ENCODE measurements at regions not wholly inside any gene's neighbourhood (a gene's known extent, or its start where the extent isn't known, plus 50 kb on each side); places are given as distances from the start of the nearest gene placed in this dataset.
"Not testable (repeated sequence)": the region's sequence is repeated elsewhere in the genome, so short reads cannot be mapped to it uniquely, and the experiment has no call there.

GRCh38 chr19:27814274-27814673 is 1398.7 kb downstream of the UQCRFS1 start:
- not testable (repeated sequence) for H2BK5ac ChIP-seq (ENCODE audit: low read length); H3K4ac ChIP-seq (ENCODE audit: low read length); H2AFZ ChIP-seq (ENCODE audit: low read length); H2AK5ac ChIP-seq (ENCODE audit: low read depth, low read length); H3K14ac ChIP-seq (ENCODE audit: low read length); H3K27me3 ChIP-seq (ENCODE audit: control insufficient read depth in 3 of 3, insufficient read depth in 3 of 3, low read depth in 1 of 3, low read length in 3 of 3); H4K91ac ChIP-seq (ENCODE audit: low read depth, low read length, poor library complexity); H3K4me3 ChIP-seq (ENCODE audit: low read length in 2 of 2); H3K23ac ChIP-seq (ENCODE audit: low read depth, low read length, poor library complexity); DNase-seq (ENCODE audit: low spot score); H2BK15ac ChIP-seq (ENCODE audit: low read length); H3K27ac ChIP-seq (replicated peaks; ENCODE audit: low read length); H3K9me3 ChIP-seq (replicated peaks in 1 of 2; ENCODE audit: control insufficient read depth in 2 of 2, insufficient read depth in 1 of 2, low read depth in 1 of 2, low read length in 2 of 2); H3K36me3 ChIP-seq (replicated peaks in 1 of 2; ENCODE audit: control insufficient read depth in 2 of 2, insufficient read depth in 2 of 2, low read length in 2 of 2); H3K79me1 ChIP-seq (ENCODE audit: low read depth, low read length); H3K9ac ChIP-seq (ENCODE audit: low read depth, low read length, poor library complexity); H3K4me1 ChIP-seq (ENCODE audit: control insufficient read depth in 2 of 2, insufficient read depth in 1 of 2, low read depth in 1 of 2, low read length in 2 of 2); H3K4me2 ChIP-seq (ENCODE audit: insufficient read depth, low read length, poor library complexity, severe bottlenecking); H2BK12ac ChIP-seq (ENCODE audit: low read length); H3K18ac ChIP-seq (ENCODE audit: low read length); H4K8ac ChIP-seq (ENCODE audit: low read depth, low read length); H2BK120ac ChIP-seq (ENCODE audit: low read depth, low read length)
- no CpG with 5 or more reads among the region's 3 CpGs for WGBS, 2 donors (ENCODE audit: extremely low coverage in 2 of 2, insufficient read length in 2 of 2, insufficient replicate concordance in 1 of 2)

DNA sequence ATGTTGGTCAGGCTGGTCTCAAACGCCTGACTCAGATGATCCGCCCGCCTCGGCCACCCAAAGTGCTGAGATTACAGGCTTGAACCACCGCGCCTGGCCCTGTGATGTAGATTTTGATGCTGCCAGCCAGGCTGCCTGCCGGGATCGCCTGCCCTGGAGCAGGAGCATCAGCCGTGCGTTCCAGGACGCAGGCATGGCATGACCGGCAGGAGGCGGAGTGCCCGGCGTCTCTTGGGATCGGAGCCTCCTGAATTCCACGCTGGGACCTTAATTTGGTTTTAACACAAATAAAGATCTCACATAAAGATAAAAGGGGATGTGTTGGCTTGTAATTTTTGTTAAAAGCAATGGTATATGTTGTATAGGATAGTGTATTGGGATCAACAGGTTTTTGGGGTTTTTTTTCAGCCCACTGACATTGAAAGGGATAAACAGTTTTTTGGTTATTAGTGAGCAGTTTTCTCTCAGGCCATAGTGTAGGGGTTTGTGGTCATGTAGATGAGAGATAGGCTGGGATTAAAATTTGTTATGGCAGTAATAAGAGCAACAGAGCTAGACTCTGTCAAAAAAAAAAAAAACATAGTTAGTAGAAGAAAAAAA is 1406.4 kb downstream of the UQCRFS1 start:
- Histone ChIP-seq H3K4me2 (ENCODE audit: insufficient read depth, low read length, poor library complexity, severe bottlenecking) (no peak overlapping the region), H3K27ac (replicated peaks; ENCODE audit: low read length) (no peak overlapping the region), H3K23ac (ENCODE audit: low read depth, low read length, poor library complexity) (no peak overlapping the region), H3K9me3 (replicated peaks in 1 of 2; ENCODE audit: control insufficient read depth in 2 of 2, insufficient read depth in 1 of 2, low read depth in 1 of 2, low read length in 2 of 2) (peaks cover 0 to 13% of the 10 kb centered on the region in 2 donors), H4K91ac (ENCODE audit: low read depth, low read length, poor library complexity) (no peak overlapping the region), H2BK5ac (ENCODE audit: low read length) (no peak overlapping the region), H3K14ac (ENCODE audit: low read length) (no peak overlapping the region), H3K18ac (ENCODE audit: low read length) (no peak overlapping the region), H2AFZ (ENCODE audit: low read length) (no peak overlapping the region), H3K79me1 (ENCODE audit: low read depth, low read length) (peaks cover 2% of the 10 kb centered on the region), H3K4me3 (ENCODE audit: low read length in 2 of 2) (no peak overlapping the region), H4K8ac (ENCODE audit: low read depth, low read length) (no peak overlapping the region), H3K4me1 (ENCODE audit: control insufficient read depth in 2 of 2, insufficient read depth in 1 of 2, low read depth in 1 of 2, low read length in 2 of 2) (no peaks in the 10 kb centered on the region), H3K36me3 (replicated peaks in 1 of 2; ENCODE audit: control insufficient read depth in 2 of 2, insufficient read depth in 2 of 2, low read length in 2 of 2) (peaks cover 2 to 8% of the 10 kb centered on the region in 2 donors), H2BK12ac (ENCODE audit: low read length) (no peak overlapping the region), H2AK5ac (ENCODE audit: low read depth, low read length) (no peak overlapping the region), H2BK120ac (ENCODE audit: low read depth, low read length) (no peak overlapping the region), H3K9ac (ENCODE audit: low read depth, low read length, poor library complexity) (no peak overlapping the region), H3K27me3 (ENCODE audit: control insufficient read depth in 3 of 3, insufficient read depth in 3 of 3, low read depth in 1 of 3, low read length in 3 of 3) (no peaks in the 10 kb centered on the region), H3K4ac (ENCODE audit: low read length) (no peak overlapping the region), H2BK15ac (ENCODE audit: low read length) (no peak overlapping the region)
- no peak for DNase-seq (ENCODE audit: low spot score)
- no CpG with 5 or more reads among the region's 17 CpGs for WGBS, 2 donors (ENCODE audit: extremely low coverage in 2 of 2, insufficient read length in 2 of 2, insufficient replicate concordance in 1 of 2)

DNA sequence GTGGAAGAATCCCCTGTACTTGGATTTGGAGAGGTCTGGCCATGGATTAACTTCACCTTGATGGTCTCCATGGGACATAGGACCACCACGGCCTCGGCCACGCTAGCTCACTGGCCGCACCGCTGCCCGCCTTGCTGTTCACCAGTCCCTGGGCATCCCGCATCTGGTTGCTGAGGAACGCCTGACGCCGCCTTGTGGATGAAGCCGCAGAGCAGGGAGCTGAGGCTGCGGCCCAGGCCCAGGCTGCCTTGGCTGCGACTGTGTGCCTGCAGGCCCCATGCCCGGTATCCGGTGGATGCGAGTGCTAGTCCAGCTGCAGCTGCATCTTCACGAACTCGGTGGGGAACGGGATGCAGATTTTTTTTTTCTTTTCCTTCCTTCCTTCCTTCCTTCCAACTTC is 1407.1 kb downstream of the UQCRFS1 start:
- H4K8ac ChIP-seq (ENCODE audit: low read depth, low read length): no peak overlapping the region
- H2AFZ ChIP-seq (ENCODE audit: low read length): no peak overlapping the region
- no peak overlapping the region for H3K4me3 ChIP-seq (ENCODE audit: low read length in 2 of 2)
- no peak overlapping the region for H2BK120ac ChIP-seq (ENCODE audit: low read depth, low read length)
- no peaks in the 10 kb centered on the region for H3K27me3 ChIP-seq (ENCODE audit: control insufficient read depth in 3 of 3, insufficient read depth in 3 of 3, low read depth in 1 of 3, low read length in 3 of 3)
- no peak for DNase-seq (ENCODE audit: low spot score)
- peaks cover 2 to 8% of the 10 kb centered on the region in 2 donors for H3K36me3 ChIP-seq (replicated peaks in 1 of 2; ENCODE audit: control insufficient read depth in 2 of 2, insufficient read depth in 2 of 2, low read length in 2 of 2)
- peak overlapping the region; percentile 4 for H3K9ac ChIP-seq (ENCODE audit: low read depth, low read length, poor library complexity)
- H3K4me1 ChIP-seq (ENCODE audit: control insufficient read depth in 2 of 2, insufficient read depth in 1 of 2, low read depth in 1 of 2, low read length in 2 of 2): no peaks in the 10 kb centered on the region
- peaks cover 2% of the 10 kb centered on the region for H3K79me1 ChIP-seq (ENCODE audit: low read depth, low read length)
- no peak overlapping the region for H4K91ac ChIP-seq (ENCODE audit: low read depth, low read length, poor library complexity)
- no peak overlapping the region for H2AK5ac ChIP-seq (ENCODE audit: low read depth, low read length)
- no peak overlapping the region for H3K4ac ChIP-seq (ENCODE audit: low read length)
- WGBS, 2 donors (ENCODE audit: extremely low coverage in 2 of 2, insufficient read length in 2 of 2, insufficient replicate concordance in 1 of 2): no CpG with 5 or more reads among the region's 19 CpGs
- peak overlapping the region; percentile 56 for H3K14ac ChIP-seq (ENCODE audit: low read length)
- no peak overlapping the region for H3K4me2 ChIP-seq (ENCODE audit: insufficient read depth, low read length, poor library complexity, severe bottlenecking)
- no peak overlapping the region for H3K18ac ChIP-seq (ENCODE audit: low read length)
- peaks cover 0 to 13% of the 10 kb centered on the region in 2 donors for H3K9me3 ChIP-seq (replicated peaks in 1 of 2; ENCODE audit: control insufficient read depth in 2 of 2, insufficient read depth in 1 of 2, low read depth in 1 of 2, low read length in 2 of 2)
- H3K23ac ChIP-seq (ENCODE audit: low read depth, low read length, poor library complexity): no peak overlapping the region
- no peak overlapping the region for H2BK12ac ChIP-seq (ENCODE audit: low read length)
- no peak overlapping the region for H2BK15ac ChIP-seq (ENCODE audit: low read length)
- no peak overlapping the region for H2BK5ac ChIP-seq (ENCODE audit: low read length)
- H3K27ac ChIP-seq (replicated peaks; ENCODE audit: low read length): no peak overlapping the region

DNA sequence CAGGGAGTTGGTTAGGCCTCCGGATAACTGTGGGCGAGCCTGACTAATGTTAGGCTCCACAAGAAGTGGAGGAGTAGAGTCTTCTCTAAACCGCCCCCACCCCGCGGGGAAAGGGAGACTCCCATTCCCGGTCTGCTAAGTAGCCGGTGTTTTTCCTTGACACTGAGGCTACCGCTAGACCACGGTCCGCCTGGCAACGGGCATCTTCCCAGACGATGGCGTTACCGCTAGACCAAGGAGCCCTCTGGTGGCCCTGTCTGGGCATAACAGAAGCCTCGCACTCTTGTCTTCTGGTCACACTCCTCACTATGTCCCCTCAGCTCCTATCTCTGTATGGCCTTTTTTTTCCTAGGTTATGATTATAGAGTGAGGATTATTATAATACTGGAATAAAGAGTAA is 1410.7 kb downstream of the UQCRFS1 start:
- not testable (repeated sequence) for H3K4me1 ChIP-seq (ENCODE audit: control insufficient read depth in 2 of 2, insufficient read depth in 1 of 2, low read depth in 1 of 2, low read length in 2 of 2); H2BK12ac ChIP-seq (ENCODE audit: low read length); H3K79me1 ChIP-seq (ENCODE audit: low read depth, low read length); DNase-seq (ENCODE audit: low spot score); H4K91ac ChIP-seq (ENCODE audit: low read depth, low read length, poor library complexity); H3K18ac ChIP-seq (ENCODE audit: low read length); H2BK15ac ChIP-seq (ENCODE audit: low read length); H3K23ac ChIP-seq (ENCODE audit: low read depth, low read length, poor library complexity); H3K4me2 ChIP-seq (ENCODE audit: insufficient read depth, low read length, poor library complexity, severe bottlenecking); H3K4ac ChIP-seq (ENCODE audit: low read length); H3K14ac ChIP-seq (ENCODE audit: low read length); H3K27me3 ChIP-seq (ENCODE audit: control insufficient read depth in 3 of 3, insufficient read depth in 3 of 3, low read depth in 1 of 3, low read length in 3 of 3); H4K8ac ChIP-seq (ENCODE audit: low read depth, low read length); H2BK5ac ChIP-seq (ENCODE audit: low read length); H3K9ac ChIP-seq (ENCODE audit: low read depth, low read length, poor library complexity); H2AK5ac ChIP-seq (ENCODE audit: low read depth, low read length); H2BK120ac ChIP-seq (ENCODE audit: low read depth, low read length); H3K4me3 ChIP-seq (ENCODE audit: low read length in 2 of 2); H3K27ac ChIP-seq (replicated peaks; ENCODE audit: low read length); H2AFZ ChIP-seq (ENCODE audit: low read length)
- peaks cover 0 to 13% of the 10 kb centered on the region in 2 donors for H3K9me3 ChIP-seq (replicated peaks in 1 of 2; ENCODE audit: control insufficient read depth in 2 of 2, insufficient read depth in 1 of 2, low read depth in 1 of 2, low read length in 2 of 2)
- peaks cover 3 to 21% of the 10 kb centered on the region in 2 donors for H3K36me3 ChIP-seq (replicated peaks in 1 of 2; ENCODE audit: control insufficient read depth in 2 of 2, insufficient read depth in 2 of 2, low read length in 2 of 2)
- WGBS, 2 donors (ENCODE audit: extremely low coverage in 2 of 2, insufficient read length in 2 of 2, insufficient replicate concordance in 1 of 2): no CpG with 5 or more reads among the region's 15 CpGs

All from neuronal stem cell (in vitro differentiated cells).